PC-9 (cell line): ENCODE measurements at regions not wholly inside any gene's neighbourhood (a gene's known extent, or its start where the extent isn't known, plus 50 kb on each side); places are given as distances from the start of the nearest gene placed in this dataset.

Source experiments
- CTCF ChIP-seq: fragments of 200-600 bp; sonication (generic); conservative IDR thresholded peaks from 2 replicates; pipeline ENCODE4 v1.6.1; 2017; ENCODE audit warnings: mixed run types, antibody characterized with exemption, mild to moderate bottlenecking, moderate library complexity
- EZH2 ChIP-seq: fragments of 200-600 bp; sonication (generic); IDR thresholded peaks from 2 replicates; pipeline ENCODE4 v1.8.0; 2017; ENCODE audit warnings: antibody characterized with exemption, low read depth

GRCh38 chr22:48079505-48080290 is 1317.2 kb downstream of the TBC1D22A start:
- no peak for TF ChIP-seq CTCF
- no peak for TF ChIP-seq EZH2
